Breast epithelium (tissue), 3 donors: ENCODE measurements at regions not wholly inside any gene's neighbourhood (a gene's known extent, or its start where the extent isn't known, plus 50 kb on each side); places are given as distances from the start of the nearest gene placed in this dataset.
"Not testable (repeated sequence)": the region's sequence is repeated elsewhere in the genome, so short reads cannot be mapped to it uniquely, and the experiment has no call there.

Source experiments
- POLR2A ChIP-seq: fragments of 450-650 bp; IDR thresholded peaks from one replicate; pipeline ENCODE4 v1.6.1; 2016; ENCODE audit warnings: antibody characterized with exemption, mild to moderate bottlenecking, moderate library complexity
- POLR2AphosphoS5 ChIP-seq, 3 donors: sonication (generic); formaldehyde crosslinking; IDR thresholded peaks; one replicate each; pipeline ENCODE4 v1.6.1; 2017; ENCODE audit warnings: antibody characterized with exemption in 3 of 3
- TF ChIP-seq, protein P1 (sequence below), 3 donors: fragments of 450-650 bp; IDR thresholded peaks; one replicate each; pipeline ENCODE4 v1.5.1; 2016 to 2017; ENCODE audit warnings: antibody characterized with exemption in 3 of 3, mild to moderate bottlenecking in 3 of 3, moderate library complexity in 3 of 3

DNA sequence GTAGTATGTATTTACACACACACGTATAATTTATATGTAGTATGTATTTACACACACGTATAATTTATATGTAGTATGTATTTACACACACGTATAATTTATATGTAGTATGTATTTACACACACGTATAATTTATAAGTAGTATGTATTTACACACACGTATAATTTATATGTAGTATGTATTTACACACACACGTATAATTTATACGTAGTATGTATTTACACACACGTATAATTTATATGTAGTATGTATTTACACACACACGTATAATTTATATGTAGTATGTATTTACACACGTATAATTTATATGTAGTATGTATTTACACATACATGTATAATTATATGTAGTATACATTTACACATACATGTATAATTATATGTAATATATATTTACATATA lies 398.5 kb upstream of the CRIM1 start:
- TF ChIP-seq, protein P1, sequence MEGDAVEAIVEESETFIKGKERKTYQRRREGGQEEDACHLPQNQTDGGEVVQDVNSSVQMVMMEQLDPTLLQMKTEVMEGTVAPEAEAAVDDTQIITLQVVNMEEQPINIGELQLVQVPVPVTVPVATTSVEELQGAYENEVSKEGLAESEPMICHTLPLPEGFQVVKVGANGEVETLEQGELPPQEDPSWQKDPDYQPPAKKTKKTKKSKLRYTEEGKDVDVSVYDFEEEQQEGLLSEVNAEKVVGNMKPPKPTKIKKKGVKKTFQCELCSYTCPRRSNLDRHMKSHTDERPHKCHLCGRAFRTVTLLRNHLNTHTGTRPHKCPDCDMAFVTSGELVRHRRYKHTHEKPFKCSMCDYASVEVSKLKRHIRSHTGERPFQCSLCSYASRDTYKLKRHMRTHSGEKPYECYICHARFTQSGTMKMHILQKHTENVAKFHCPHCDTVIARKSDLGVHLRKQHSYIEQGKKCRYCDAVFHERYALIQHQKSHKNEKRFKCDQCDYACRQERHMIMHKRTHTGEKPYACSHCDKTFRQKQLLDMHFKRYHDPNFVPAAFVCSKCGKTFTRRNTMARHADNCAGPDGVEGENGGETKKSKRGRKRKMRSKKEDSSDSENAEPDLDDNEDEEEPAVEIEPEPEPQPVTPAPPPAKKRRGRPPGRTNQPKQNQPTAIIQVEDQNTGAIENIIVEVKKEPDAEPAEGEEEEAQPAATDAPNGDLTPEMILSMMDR (IDR thresholded peaks at IDR 0.05): not testable (repeated sequence)
- TF ChIP-seq POLR2A; POLR2AphosphoS5 (IDR thresholded peaks at IDR 0.05): not testable (repeated sequence)
